Peyer's patch (tissue), 4 donors: ENCODE measurements at regions not wholly inside any gene's neighbourhood (a gene's known extent, or its start where the extent isn't known, plus 50 kb on each side); places are given as distances from the start of the nearest gene placed in this dataset.

Experiments used
- DNase-seq, 3 donors: peaks; one replicate each; pipeline ENCODE4 v3.0.0-alpha.2; 2017 to 2019
- H3K27ac ChIP-seq, 4 donors: fragments of 200-600 bp; sonication (generic); one replicate each; pipeline ENCODE4 v1.5.1; 2016 to 2019
- H3K27me3 ChIP-seq, 2 donors: fragments of 200-600 bp; sonication (generic); one replicate each; pipeline ENCODE4 v1.5.1; 2019
- H3K36me3 ChIP-seq, 3 donors: fragments of 200-600 bp; sonication (generic); one replicate each; pipeline ENCODE4 v1.5.1; 2016 to 2019
- H3K4me1 ChIP-seq, 4 donors: fragments of 200-600 bp; sonication (generic); one replicate each; pipeline ENCODE4 v1.5.1; 2016 to 2019
- H3K4me3 ChIP-seq, 4 donors: fragments of 200-600 bp; sonication (generic); 1 replicate in 3 of 4; 2 replicates in 1 of 4; pipeline ENCODE4 v1.5.1; 2016 to 2019; ENCODE audit warnings: mild to moderate bottlenecking in 1 of 4
- H3K9me3 ChIP-seq, 4 donors: fragments of 200-600 bp; sonication (generic); one replicate each; pipeline ENCODE4 v1.5.1; 2016 to 2019; ENCODE audit warnings: mild to moderate bottlenecking in 1 of 4
- POLR2A ChIP-seq, 2 donors: fragments of 450-650 bp; IDR thresholded peaks; one replicate each; pipeline ENCODE4 v1.5.1; 2017; ENCODE audit warnings: antibody characterized with exemption in 2 of 2, mild to moderate bottlenecking in 2 of 2, moderate library complexity in 2 of 2
- TF ChIP-seq, protein P1 (sequence below), 6 experiments: fragments of 450-650 bp in 4 of 6; fragments of 200-600 bp in 2 of 6; sonication (generic) in 1 of 6; IDR thresholded peaks; one replicate each; pipeline ENCODE4 v1.5.1; 2017 to 2019; ENCODE audit warnings: antibody characterized with exemption in 6 of 6, mild to moderate bottlenecking in 3 of 6, moderate library complexity in 1 of 6

DNA sequence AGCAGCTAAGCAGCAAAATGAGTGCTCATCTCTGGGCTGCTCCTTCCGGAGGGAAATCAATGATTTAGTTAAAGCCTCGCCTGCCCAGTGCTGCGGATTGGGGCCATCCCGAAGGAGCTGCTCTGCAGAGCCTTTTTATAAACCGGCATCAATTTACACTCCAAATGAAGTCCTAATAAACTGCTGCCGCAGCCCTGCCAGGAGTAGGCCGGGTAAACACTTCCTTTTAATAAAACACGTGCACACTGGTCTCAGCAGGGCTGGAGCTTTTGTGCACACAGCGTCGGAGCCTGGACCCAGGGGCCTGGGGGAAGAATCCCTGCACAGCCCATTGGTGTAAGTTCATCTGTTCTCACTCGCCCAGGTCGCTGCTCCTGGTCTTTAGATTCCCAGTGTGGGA is 79.6 kb upstream of the HS3ST2 start:
- Histone ChIP-seq H3K9me3 (no peaks in the 10 kb centered on the region), H3K27ac (no peak overlapping the region), H3K4me1 (no peaks in the 10 kb centered on the region), H3K27me3 (no peaks in the 10 kb centered on the region), H3K36me3 (no peaks in the 10 kb centered on the region), H3K4me3 (no peak overlapping the region)
- no peak for DNase-seq
- TF ChIP-seq, protein P1, sequence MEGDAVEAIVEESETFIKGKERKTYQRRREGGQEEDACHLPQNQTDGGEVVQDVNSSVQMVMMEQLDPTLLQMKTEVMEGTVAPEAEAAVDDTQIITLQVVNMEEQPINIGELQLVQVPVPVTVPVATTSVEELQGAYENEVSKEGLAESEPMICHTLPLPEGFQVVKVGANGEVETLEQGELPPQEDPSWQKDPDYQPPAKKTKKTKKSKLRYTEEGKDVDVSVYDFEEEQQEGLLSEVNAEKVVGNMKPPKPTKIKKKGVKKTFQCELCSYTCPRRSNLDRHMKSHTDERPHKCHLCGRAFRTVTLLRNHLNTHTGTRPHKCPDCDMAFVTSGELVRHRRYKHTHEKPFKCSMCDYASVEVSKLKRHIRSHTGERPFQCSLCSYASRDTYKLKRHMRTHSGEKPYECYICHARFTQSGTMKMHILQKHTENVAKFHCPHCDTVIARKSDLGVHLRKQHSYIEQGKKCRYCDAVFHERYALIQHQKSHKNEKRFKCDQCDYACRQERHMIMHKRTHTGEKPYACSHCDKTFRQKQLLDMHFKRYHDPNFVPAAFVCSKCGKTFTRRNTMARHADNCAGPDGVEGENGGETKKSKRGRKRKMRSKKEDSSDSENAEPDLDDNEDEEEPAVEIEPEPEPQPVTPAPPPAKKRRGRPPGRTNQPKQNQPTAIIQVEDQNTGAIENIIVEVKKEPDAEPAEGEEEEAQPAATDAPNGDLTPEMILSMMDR (IDR thresholded peaks at IDR 0.05), result no peak
- no peak for TF ChIP-seq POLR2A (IDR thresholded peaks at IDR 0.05)

DNA sequence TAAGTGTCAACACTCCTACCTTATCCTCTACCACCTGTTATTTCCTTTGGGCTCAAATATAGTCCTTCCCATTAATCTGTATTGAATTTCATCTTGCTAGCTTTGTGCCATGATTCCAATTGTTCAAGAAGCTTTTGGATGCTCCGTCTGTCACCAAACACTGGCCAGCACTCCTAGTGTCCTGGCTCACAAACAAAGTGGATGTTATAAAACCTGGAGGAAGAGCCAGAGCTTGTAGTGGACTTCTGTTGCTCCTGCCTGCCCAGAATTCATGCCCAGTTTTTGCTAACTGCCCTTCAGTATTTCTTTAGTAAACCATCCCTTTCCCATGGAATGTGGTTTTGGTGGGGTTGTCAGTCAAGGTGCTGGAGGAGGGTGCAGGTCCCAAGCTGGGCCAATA is 77.2 kb upstream of the HS3ST2 start:
- no peaks in the 10 kb centered on the region for H3K4me1 ChIP-seq
- no peak overlapping the region for H3K27ac ChIP-seq
- H3K27me3 ChIP-seq, result no peaks in the 10 kb centered on the region
- H3K9me3 ChIP-seq, result no peaks in the 10 kb centered on the region
- no peaks in the 10 kb centered on the region for H3K36me3 ChIP-seq
- no peak overlapping the region for H3K4me3 ChIP-seq
- TF ChIP-seq, protein P1 (IDR thresholded peaks at IDR 0.05), result no peak
- no peak for TF ChIP-seq POLR2A (IDR thresholded peaks at IDR 0.05)
- no peak for DNase-seq

DNA sequence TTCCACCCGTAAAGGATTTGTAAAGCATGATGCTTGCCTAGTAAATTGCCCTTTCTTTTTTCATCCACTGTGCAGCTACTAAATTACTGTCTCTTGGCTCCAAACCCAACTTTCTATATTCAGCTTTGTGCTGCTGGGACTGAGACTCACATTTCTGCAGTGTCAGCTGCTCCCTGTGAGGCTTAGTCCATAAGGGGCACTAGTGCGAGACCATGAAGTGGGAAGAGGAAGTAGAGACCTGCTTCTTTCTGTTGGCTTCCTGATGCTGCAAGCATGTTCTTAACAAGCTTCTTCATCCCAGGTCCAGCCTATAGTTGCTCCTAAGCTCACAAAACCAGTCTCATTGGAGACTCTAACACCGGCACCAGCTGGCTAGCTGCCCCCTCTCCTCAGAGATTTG is 74.9 kb upstream of the HS3ST2 start:
- no peak for DNase-seq

DNA sequence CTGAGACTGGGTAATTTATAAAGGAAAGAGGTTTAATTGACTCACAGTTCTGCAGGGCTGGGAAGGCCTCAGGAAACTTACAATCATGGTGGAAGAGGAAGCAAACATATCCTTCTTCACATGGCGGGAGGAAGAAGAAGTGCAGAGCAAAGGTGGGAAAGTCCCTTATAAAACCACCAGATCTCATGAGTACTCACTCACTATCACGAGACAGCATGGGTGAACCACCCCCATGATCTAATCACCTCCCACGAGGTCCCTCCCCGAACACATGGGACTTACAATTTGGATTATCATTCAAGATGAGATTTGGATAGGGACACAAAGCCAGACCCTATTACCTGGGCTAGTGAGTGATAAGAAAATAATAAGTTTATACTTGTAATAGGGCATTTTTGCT is 70.6 kb upstream of the HS3ST2 start:
- Histone ChIP-seq H3K9me3 (no peaks in the 10 kb centered on the region), H3K27me3 (no peaks in the 10 kb centered on the region), H3K4me3 (no peak overlapping the region), H3K4me1 (no peaks in the 10 kb centered on the region), H3K27ac (no peak overlapping the region), H3K36me3 (no peaks in the 10 kb centered on the region)
- TF ChIP-seq POLR2A (IDR thresholded peaks at IDR 0.05), result no peak
- TF ChIP-seq, protein P1 (IDR thresholded peaks at IDR 0.05), result no peak
- no peak for DNase-seq

More for the DNA sequence above, 74.9 kb upstream of the HS3ST2 start:
- no peaks in the 10 kb centered on the region for H3K4me1 ChIP-seq
- no peak overlapping the region for H3K27ac ChIP-seq
- H3K36me3 ChIP-seq, result no peaks in the 10 kb centered on the region
- H3K27me3 ChIP-seq, result no peaks in the 10 kb centered on the region
- H3K4me3 ChIP-seq, result no peak overlapping the region
- TF ChIP-seq, protein P1 (IDR thresholded peaks at IDR 0.05), result no peak
- TF ChIP-seq POLR2A (IDR thresholded peaks at IDR 0.05), result no peak
- no peaks in the 10 kb centered on the region for H3K9me3 ChIP-seq

DNA sequence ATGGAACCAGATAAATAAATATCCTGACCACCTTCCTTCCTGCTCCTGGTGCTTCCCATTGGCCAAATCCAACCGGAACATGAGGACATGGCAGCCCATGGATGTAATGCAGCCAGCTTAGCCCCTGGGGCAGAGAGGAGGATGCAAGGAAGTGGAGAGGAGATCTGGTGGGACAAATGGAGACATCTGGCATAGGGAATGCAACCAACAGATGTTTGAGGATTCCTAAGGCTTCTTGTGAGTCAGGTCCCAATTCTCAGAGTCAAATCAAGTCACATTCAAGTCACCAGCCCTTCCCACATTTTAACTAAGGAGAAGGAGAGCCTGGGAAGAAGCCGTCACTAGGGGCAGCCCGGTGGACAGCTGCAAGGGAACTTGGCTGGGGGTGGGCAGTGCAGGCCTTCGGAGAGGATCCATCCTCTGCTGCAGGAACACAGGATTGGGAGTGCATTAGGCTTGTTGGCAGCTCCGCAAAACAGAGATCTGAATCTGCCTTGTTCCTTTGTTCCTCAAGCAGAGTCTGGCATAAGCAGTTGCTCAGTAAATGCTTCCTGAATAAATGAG is 62.8 kb upstream of the HS3ST2 start:
- Histone ChIP-seq H3K27me3 (no peaks in the 10 kb centered on the region), H3K27ac (no peak overlapping the region), H3K36me3 (no peaks in the 10 kb centered on the region), H3K4me1 (no peaks in the 10 kb centered on the region), H3K4me3 (no peak overlapping the region), H3K9me3 (no peaks in the 10 kb centered on the region)
- no peak for DNase-seq
- TF ChIP-seq POLR2A (IDR thresholded peaks at IDR 0.05), result no peak
- TF ChIP-seq, protein P1 (IDR thresholded peaks at IDR 0.05), result no peak

DNA sequence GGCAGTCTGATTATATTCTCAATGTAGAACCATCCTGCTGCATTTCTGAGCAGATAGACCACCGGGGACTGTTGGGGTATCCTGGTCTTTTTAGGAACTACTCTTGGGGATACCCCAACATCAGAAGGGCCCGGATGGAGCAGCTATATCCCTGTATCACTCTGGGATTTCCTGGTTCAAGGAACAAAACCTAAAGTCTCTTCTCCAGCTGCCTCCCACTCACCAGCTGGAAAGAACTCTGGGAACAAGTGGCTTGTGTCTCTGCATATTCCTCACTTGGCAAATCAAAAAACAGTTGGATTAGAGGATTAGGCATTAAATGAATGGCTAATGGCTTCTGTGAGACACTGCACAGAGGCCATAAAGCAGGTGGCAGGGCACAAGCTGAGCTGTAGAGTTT is 62.3 kb upstream of the HS3ST2 start:
- no peaks in the 10 kb centered on the region for H3K9me3 ChIP-seq
- no peaks in the 10 kb centered on the region for H3K36me3 ChIP-seq
- no peak overlapping the region for H3K4me3 ChIP-seq
- no peaks in the 10 kb centered on the region for H3K4me1 ChIP-seq
- DNase-seq, result no peak
- H3K27ac ChIP-seq, result no peak overlapping the region
- no peak for TF ChIP-seq POLR2A (IDR thresholded peaks at IDR 0.05)
- TF ChIP-seq, protein P1 (IDR thresholded peaks at IDR 0.05), result no peak
- H3K27me3 ChIP-seq, result no peaks in the 10 kb centered on the region
